PFSK-1 (cell line): ENCODE measurements at regions not wholly inside any gene's neighbourhood (a gene's known extent, or its start where the extent isn't known, plus 50 kb on each side); places are given as distances from the start of the nearest gene placed in this dataset.

Experiments
- FOXP2 ChIP-seq: optimal IDR thresholded peaks from 2 replicates; pipeline ENCODE3; 2011; ENCODE audit warnings: borderline replicate concordance, control low read depth, inconsistent platforms; ENCODE audit not compliant: insufficient read depth; ENCODE audit errors: extremely low read length, extremely low read depth
- POLR2AphosphoS5 ChIP-seq: IDR thresholded peaks from 2 replicates; pipeline ENCODE4 v1.6.1; 2012; ENCODE audit warnings: low read depth, mild to moderate bottlenecking, control low read depth, low read length, moderate library complexity
- REST ChIP-seq, 2 experiments: IDR thresholded peaks; 2 replicates each; pipeline versions ENCODE4 v1.6.1 to v1.8.0; 2011 to 2012; ENCODE audit warnings: low read depth in 2 of 2, low read length in 2 of 2, control low read depth in 1 of 2, inconsistent platforms in 1 of 2, mild to moderate bottlenecking in 1 of 2, moderate library complexity in 1 of 2; ENCODE audit not compliant: insufficient read depth in 1 of 2
- SIN3A ChIP-seq: IDR thresholded peaks from 2 replicates; pipeline ENCODE4 v1.6.1; 2012; ENCODE audit warnings: mild to moderate bottlenecking, low read length, moderate library complexity, borderline replicate concordance; ENCODE audit not compliant: insufficient read depth
- TAF1 ChIP-seq: IDR thresholded peaks from 2 replicates; pipeline ENCODE4 v1.6.1; 2012; ENCODE audit warnings: low read length, control low read depth, borderline replicate concordance; ENCODE audit not compliant: insufficient read depth

- TF ChIP-seq POLR2AphosphoS5, result no peak
- no peak for TF ChIP-seq REST (IDR thresholded peaks at IDR 0.05; ENCODE audit: insufficient read depth in 1 of 2, low read depth in 2 of 2, low read length in 2 of 2)
- TF ChIP-seq TAF1, result no peak
- TF ChIP-seq SIN3A, result no peak
- TF ChIP-seq FOXP2, result no peak
These were observed 129.5 kb upstream of the DMRT1 start for GRCh38 chr9:711761-712553.
